ENCODE measurements at regions not wholly inside any gene's neighbourhood (a gene's known extent, or its start where the extent isn't known, plus 50 kb on each side); places are given as distances from the start of the nearest gene placed in this dataset.

DNA sequence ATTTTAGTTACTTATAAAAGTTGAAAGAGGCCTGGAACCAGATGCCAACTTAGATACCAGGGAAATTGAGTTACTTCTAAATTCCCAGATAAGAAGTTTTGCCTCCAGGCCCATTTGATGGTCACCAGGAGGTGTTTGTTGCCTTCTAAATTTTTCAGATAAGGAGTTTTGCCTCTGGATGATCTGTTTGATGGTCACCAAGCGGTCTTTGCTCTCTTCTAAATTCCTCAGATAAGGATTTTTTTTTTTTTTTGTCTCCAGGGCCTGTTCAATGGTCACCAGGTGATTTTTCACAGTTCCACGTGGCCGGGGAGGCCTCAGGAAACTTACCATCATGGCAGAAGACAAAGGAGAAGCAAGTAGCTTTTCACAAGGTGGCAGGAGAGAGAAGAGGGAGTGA lies 66.5 kb downstream of the FAM9B start:
- TF ChIP-seq CTCF (conservative IDR thresholded peaks at IDR 0.05 in 1 of 2, IDR thresholded peaks at IDR 0.05 in 1 of 2; ENCODE audit: low read depth in 1 of 2, low read length in 2 of 2): no peak
- TF ChIP-seq EZH2 (IDR thresholded peaks at IDR 0.05; ENCODE audit: low read length, missing control alignments): no peak

All from fibroblast of lung (primary cell).